Skeletal muscle cell (primary cell): ENCODE measurements at regions not wholly inside any gene's neighbourhood (a gene's known extent, or its start where the extent isn't known, plus 50 kb on each side); places are given as distances from the start of the nearest gene placed in this dataset.
A peak's percentile ranks its signal among the peaks of the same experiment; 100 is the strongest.

Source experiments
- DNase-seq: peaks from one replicate; pipeline ENCODE4 v3.0.0-alpha.2; 2010; ENCODE audit warnings: low read depth
- H3K4me3 ChIP-seq: 2 replicates; pipeline ENCODE4 v1.5.1; 2011; ENCODE audit warnings: low read depth, mild to moderate bottlenecking, control low read depth, low read length, moderate library complexity

- no peak overlapping the region for H3K4me3 ChIP-seq
- DNase-seq = no peak
These were observed 113.5 kb upstream of the WWC1 start for GRCh38 chr5:168177831-168178450.

DNA sequence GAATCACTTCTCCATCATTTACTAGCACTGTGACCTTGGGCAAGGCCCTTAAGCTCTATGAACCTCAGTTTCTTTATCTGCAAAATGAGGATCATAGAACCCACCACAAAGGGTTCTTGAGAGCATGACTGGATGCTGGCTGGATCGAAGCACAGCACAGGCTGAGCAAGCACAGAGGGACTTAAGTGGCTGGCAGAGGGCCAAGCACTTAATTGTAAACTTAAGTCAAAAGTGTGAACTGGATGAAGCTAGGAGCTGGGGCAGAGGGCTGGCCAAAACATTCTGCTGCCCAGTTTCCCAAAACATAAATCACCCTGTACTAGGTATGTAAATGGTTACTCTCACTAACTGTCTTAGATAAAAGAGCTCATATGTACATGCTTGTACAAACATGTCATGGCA is 112.3 kb upstream of the WWC1 start:
- no peak overlapping the region for H3K4me3 ChIP-seq
- DNase-seq = no peak

- DNase-seq = no peak
- no peak overlapping the region for H3K4me3 ChIP-seq
These were observed 109.2 kb upstream of the WWC1 start for GRCh38 chr5:168182269-168182668.

DNA sequence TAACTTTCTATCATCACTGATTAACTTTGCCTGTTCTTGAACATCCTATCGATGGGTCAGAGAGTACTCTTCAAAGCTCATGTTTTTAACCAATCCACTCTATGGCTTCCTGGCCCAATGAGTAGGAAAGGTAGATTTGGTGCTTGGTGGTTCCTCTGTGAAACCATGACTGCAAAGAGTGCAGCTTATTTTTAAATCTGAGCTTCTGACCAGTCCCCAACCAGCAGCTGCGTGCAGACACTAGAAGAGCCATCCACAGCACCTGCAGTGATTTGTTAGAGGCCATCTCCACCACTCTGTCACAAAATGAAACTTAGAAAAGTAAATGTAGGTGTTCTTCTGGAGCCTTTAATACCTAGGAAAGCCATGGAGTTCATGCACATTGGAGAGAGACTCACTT is 107.3 kb upstream of the WWC1 start:
- no peak for DNase-seq
- no peak overlapping the region for H3K4me3 ChIP-seq

GRCh38 chr5:168186289-168187074 is 105.0 kb upstream of the WWC1 start:
- DNase-seq = no peak
- H3K4me3 ChIP-seq = no peak overlapping the region

- no peak overlapping the region for H3K4me3 ChIP-seq
- no peak for DNase-seq
These were observed 103.8 kb upstream of the WWC1 start for GRCh38 chr5:168187614-168188013.

GRCh38 chr5:168188182-168188581 is 103.3 kb upstream of the WWC1 start:
- no peak for DNase-seq
- H3K4me3 ChIP-seq = no peak overlapping the region

DNA sequence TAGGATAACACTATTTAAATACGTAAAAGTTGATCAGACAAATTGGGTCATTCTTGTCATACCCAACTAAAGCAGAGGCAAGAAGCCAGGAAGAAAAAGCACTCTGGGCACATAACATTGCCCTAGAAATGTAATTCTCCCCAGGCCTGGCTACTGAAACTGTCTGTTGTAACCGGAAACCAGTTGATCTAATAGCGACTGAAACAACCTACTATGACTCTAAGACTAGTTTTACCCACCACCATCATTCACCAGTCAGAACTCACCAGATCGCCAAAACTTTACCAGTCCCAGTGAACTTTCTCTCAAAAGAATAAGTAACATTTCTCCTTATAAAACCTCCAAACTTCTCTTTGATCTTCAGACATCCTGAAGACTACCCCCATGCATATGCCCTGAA is 99.3 kb upstream of the WWC1 start:
- DNase-seq = no peak

GRCh38 chr5:168193493-168194250 is 97.8 kb upstream of the WWC1 start:
- H3K4me3 ChIP-seq = no peak overlapping the region
- no peak for DNase-seq

More for the DNA sequence above, 99.3 kb upstream of the WWC1 start:
- no peak overlapping the region for H3K4me3 ChIP-seq

DNA sequence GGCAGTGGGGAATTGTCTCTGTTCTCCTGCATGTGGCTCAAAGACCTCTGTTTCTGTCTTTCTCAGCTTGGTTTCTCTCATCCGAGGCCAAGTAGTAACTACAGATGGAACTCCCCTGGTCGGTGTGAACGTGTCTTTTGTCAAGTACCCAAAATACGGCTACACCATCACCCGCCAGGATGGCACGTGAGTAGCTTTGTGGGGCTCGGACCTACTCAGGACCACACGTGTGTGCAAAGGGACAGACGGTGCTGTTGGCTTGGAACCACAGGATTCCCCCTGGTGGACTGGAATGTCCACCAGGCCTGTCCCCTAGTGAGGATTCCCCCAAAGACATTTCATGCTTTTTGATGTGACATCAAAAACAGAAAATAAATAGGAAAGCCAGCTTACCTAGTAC is 96.3 kb upstream of the WWC1 start:
- no peak for DNase-seq

DNA sequence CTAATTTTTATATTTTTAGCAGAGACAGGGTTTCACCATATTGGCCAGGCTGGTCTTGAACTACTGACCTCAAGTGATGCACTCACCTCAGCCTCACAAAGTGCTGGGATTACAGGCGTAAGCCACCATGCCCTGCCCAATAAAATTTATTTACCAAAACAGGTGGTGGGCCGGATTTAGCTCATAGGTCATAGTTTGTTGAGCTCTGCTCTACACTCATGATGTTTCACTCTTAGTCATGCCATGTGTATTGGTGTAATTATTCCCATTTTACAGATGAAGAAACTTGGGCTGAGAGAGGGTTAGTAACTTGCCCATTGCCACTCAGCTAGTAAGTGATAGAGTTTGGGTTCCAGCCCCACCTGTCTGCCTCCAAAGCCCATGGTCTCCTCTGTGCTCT is 93.1 kb upstream of the WWC1 start:
- no peak overlapping the region for H3K4me3 ChIP-seq
- DNase-seq = no peak

More for the DNA sequence above, 96.3 kb upstream of the WWC1 start:
- no peak overlapping the region for H3K4me3 ChIP-seq

- H3K4me3 ChIP-seq = no peak overlapping the region
- DNase-seq = no peak
These were observed 88.4 kb upstream of the WWC1 start for GRCh38 chr5:168202996-168203395.

GRCh38 chr5:168204165-168204564 is 87.3 kb upstream of the WWC1 start:
- no peak overlapping the region for H3K4me3 ChIP-seq
- no peak for DNase-seq

DNA sequence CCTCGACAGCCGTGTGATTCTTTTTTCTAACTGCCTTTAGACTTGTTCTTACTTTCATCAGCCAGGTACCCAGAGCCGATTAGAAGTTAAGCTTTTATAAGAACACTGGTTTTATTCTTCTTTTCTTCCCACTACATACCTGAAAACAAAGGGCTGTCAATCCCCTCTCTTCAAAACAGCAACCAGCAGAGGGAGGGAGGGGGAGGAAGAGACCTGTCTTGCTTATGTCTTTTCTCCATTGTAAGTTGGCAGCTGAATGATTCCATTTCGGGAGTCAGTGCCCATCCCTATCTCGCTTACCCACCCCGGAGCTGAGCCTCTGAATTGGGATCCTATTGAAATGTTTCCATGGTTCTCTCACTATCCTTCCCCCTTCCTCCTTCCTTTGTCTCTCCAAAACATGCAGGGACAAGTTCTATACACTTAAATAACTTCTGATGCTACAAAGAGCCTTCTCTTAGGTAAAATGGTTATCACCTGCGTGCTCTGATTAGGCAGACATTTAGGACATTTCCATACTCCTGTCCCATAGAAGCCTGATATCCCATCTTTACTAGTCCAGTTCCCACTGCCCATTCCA is 83.9 kb upstream of the WWC1 start:
- no peak overlapping the region for H3K4me3 ChIP-seq
- no peak for DNase-seq

DNA sequence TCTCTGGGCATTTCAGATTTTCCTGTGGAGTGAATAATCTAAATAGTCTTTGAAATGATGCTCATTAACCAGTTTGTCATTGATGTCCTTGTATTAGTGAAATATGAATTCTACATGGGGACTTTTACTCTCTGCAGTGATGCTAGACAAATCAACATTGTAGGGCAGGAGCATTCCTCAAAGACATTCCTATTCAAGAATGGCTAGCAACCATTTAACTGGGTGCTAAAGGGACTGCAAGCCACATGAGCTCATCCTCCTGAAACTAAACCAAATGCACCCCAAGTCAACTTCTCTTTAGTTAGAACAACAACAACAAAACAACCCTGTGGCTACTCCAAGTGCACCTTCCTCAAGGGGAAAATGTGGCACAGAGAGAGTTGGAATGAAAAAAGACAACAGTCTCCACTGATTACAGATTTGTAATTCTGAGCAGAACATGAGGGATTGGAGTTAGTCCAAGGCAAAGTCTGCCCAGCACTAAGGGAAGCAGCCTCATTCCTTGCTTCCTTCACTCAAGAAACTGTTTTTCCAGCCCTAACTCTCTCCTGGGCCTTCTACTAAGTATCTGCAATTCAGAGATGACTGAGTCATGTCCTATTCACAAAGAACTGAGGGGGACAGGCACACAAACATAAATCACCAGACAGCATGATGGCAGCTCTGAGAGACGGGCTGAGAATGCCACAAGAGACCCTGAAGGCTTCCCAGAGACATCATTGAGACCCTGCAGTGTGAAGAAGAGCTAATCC is 82.0 kb upstream of the WWC1 start:
- H3K4me3 ChIP-seq = no peak overlapping the region
- peak; percentile 25 for DNase-seq

- H3K4me3 ChIP-seq = no peak overlapping the region
- DNase-seq = no peak
These were observed 81.4 kb upstream of the WWC1 start for GRCh38 chr5:168209997-168210396.

- no peak overlapping the region for H3K4me3 ChIP-seq
These were observed 80.2 kb upstream of the WWC1 start for GRCh38 chr5:168211245-168211644.

DNA sequence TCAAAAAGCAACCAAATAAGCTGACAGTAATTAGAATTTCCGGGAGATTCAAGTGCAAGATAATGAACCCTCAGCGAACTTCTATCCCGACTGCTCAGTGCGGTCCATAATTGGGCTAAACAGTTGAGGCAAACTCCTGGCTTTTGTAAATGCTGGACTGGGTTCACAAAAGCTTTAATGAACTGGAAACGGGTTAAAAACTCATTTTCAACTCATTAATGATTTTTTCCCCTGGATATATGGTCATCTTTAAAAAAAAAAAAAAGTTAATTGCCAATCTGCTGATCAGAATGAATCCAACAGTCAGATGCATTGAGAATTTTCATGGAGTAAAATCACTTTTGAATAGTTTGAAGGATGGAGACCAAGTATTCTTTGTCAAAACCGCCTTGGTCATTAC is 79.5 kb upstream of the WWC1 start:
- H3K4me3 ChIP-seq = no peak overlapping the region
- no peak for DNase-seq

More at GRCh38 chr5:168211245-168211644, 80.2 kb upstream of the WWC1 start:
- no peak for DNase-seq

DNA sequence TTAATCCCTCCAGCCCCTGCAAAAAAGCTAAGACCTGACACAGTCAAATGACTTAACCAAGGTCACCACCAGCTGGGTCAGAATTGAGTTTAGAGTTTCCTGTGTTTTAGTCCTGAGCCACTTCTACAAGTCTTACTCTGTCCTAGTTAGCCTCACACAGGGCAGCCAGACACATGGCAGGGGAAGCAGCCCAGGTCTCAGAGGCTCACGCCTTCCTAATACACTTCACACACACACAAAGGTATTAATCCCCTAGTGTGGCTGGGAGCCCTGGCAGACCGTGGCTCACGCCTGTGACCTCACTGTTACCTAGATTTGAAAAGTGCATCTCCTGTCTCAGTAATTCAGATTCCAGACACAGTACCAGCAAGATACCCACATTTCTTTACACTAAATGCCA is 77.4 kb upstream of the WWC1 start:
- H3K4me3 ChIP-seq = no peak overlapping the region
- DNase-seq = no peak
